ENCODE measurements at regions not wholly inside any gene's neighbourhood (a gene's known extent, or its start where the extent isn't known, plus 50 kb on each side); places are given as distances from the start of the nearest gene placed in this dataset.
"Not testable (repeated sequence)": the region's sequence is repeated elsewhere in the genome, so short reads cannot be mapped to it uniquely, and the experiment has no call there.

DNA sequence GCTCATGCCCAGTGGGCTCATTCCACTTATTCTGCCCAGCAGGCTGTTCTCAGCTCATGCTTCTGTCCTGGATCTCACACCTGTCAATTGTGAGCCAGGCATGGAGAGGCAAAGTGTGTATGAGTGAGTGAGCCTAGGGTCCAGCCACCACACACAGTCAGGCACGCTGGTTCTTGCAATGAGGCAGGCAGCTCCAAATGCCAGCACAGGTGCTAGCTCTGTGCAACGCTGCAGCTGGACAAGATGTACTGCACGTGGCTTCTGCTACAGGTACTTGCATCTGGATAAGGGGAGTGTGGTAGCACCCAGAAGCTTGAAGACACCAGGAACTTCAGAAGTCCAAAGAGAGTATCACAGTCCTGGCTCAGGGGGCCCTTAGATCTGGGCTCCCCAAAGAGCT lies 1249.4 kb upstream of the IGFBP7 start:
- Histone ChIP-seq H3K4me3 (ENCODE audit: low read length in 2 of 2) (no peak overlapping the region), H3K36me3 (ENCODE audit: control insufficient read depth in 2 of 2, insufficient read depth in 2 of 2, low read length in 2 of 2) (no peaks in the 10 kb centered on the region), H3K9me3 (ENCODE audit: control insufficient read depth in 2 of 2, low read length in 2 of 2) (peaks cover 0 to 6% of the 10 kb centered on the region in 2 donors), H3K27me3 (ENCODE audit: control insufficient read depth in 2 of 2, insufficient read depth in 2 of 2, low read length in 2 of 2) (no peaks in the 10 kb centered on the region), H3K4me1 (ENCODE audit: control insufficient read depth in 2 of 2, insufficient read depth in 2 of 2, low read length in 2 of 2) (no peaks in the 10 kb centered on the region), H3K9ac (ENCODE audit: low read depth in 1 of 2, low read length in 2 of 2) (no peak overlapping the region), H3K27ac (ENCODE audit: low read depth in 2 of 2, low read length in 2 of 2) (no peak overlapping the region)

DNA sequence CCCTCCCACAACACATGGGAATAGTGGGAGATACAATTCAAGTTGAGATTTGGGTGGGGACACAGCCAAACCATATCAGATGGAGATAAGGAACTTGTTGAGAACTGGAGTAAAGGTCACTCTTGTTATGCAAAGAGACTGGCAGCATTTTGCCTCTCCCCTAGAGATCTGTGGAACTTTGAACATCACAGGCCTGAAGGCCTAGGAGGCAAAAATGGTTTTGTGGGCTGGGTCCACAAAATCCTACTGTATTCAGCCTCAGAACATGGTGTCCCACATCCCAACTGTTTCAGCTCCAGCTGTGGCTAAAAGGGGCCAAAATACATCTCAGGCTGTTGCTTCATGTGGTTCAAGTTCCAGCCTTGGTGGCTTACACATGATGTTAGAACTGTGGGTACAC lies 1247.8 kb upstream of the IGFBP7 start:
- no peak overlapping the region for H3K4me3 ChIP-seq (ENCODE audit: low read length in 2 of 2)

GRCh38 chr4:58325070-58325469 lies 1214.9 kb upstream of the IGFBP7 start:
- H3K27me3 ChIP-seq (ENCODE audit: control insufficient read depth in 2 of 2, insufficient read depth in 2 of 2, low read length in 2 of 2) = no peaks in the 10 kb centered on the region
- H3K4me1 ChIP-seq (ENCODE audit: control insufficient read depth in 2 of 2, insufficient read depth in 2 of 2, low read length in 2 of 2) = no peaks in the 10 kb centered on the region
- H3K36me3 ChIP-seq (ENCODE audit: control insufficient read depth in 2 of 2, insufficient read depth in 2 of 2, low read length in 2 of 2) = no peaks in the 10 kb centered on the region

More for the DNA sequence above, 1247.8 kb upstream of the IGFBP7 start:
- Histone ChIP-seq H3K4me1 (ENCODE audit: control insufficient read depth in 2 of 2, insufficient read depth in 2 of 2, low read length in 2 of 2) (no peaks in the 10 kb centered on the region), H3K36me3 (ENCODE audit: control insufficient read depth in 2 of 2, insufficient read depth in 2 of 2, low read length in 2 of 2) (no peaks in the 10 kb centered on the region), H3K9me3 (ENCODE audit: control insufficient read depth in 2 of 2, low read length in 2 of 2) (peaks cover 0 to 6% of the 10 kb centered on the region in 2 donors), H3K9ac (ENCODE audit: low read depth in 1 of 2, low read length in 2 of 2) (no peak overlapping the region), H3K27me3 (ENCODE audit: control insufficient read depth in 2 of 2, insufficient read depth in 2 of 2, low read length in 2 of 2) (no peaks in the 10 kb centered on the region), H3K27ac (ENCODE audit: low read depth in 2 of 2, low read length in 2 of 2) (no peak overlapping the region)

DNA sequence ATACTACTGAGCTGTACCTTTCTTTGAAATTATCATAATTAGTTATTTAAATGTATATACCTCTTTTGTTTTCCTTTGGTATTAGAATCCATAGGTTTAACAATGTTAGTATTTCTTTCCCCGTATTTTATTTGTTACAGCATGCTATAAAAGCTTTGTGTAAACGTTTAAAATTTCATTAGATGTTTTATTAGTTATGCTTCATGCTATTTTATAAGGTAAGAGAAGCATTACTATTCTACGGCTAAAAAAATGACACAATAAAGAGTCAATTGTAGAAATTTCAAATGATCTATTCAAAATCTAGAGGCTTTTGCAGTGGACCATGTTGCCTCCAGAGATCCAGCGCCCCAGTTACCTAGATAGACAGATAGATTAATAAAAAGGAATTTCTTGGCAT lies 1203.3 kb upstream of the IGFBP7 start:
- H3K4me1 ChIP-seq (ENCODE audit: control insufficient read depth in 2 of 2, insufficient read depth in 2 of 2, low read length in 2 of 2) = no peaks in the 10 kb centered on the region
- H3K27ac ChIP-seq (ENCODE audit: low read depth in 2 of 2, low read length in 2 of 2) = no peak overlapping the region
- H3K9ac ChIP-seq (ENCODE audit: low read depth in 1 of 2, low read length in 2 of 2) = no peak overlapping the region
- no peaks in the 10 kb centered on the region for H3K36me3 ChIP-seq (ENCODE audit: control insufficient read depth in 2 of 2, insufficient read depth in 2 of 2, low read length in 2 of 2)
- no peaks in the 10 kb centered on the region for H3K27me3 ChIP-seq (ENCODE audit: control insufficient read depth in 2 of 2, insufficient read depth in 2 of 2, low read length in 2 of 2)
- no peak overlapping the region for H3K4me3 ChIP-seq (ENCODE audit: low read length in 2 of 2)
- no peaks in the 10 kb centered on the region for H3K9me3 ChIP-seq (ENCODE audit: control insufficient read depth in 2 of 2, low read length in 2 of 2)

More at GRCh38 chr4:58325070-58325469, 1214.9 kb upstream of the IGFBP7 start:
- H3K9me3 ChIP-seq (ENCODE audit: control insufficient read depth in 2 of 2, low read length in 2 of 2) = no peaks in the 10 kb centered on the region
- H3K4me3 ChIP-seq (ENCODE audit: low read length in 2 of 2) = no peak overlapping the region
- H3K27ac ChIP-seq (ENCODE audit: low read depth in 2 of 2, low read length in 2 of 2) = no peak overlapping the region
- H3K9ac ChIP-seq (ENCODE audit: low read depth in 1 of 2, low read length in 2 of 2) = no peak overlapping the region

- Histone ChIP-seq H3K27ac (ENCODE audit: low read depth in 2 of 2, low read length in 2 of 2) (no peak overlapping the region), H3K9me3 (ENCODE audit: control insufficient read depth in 2 of 2, low read length in 2 of 2) (no peaks in the 10 kb centered on the region), H3K36me3 (ENCODE audit: control insufficient read depth in 2 of 2, insufficient read depth in 2 of 2, low read length in 2 of 2) (no peaks in the 10 kb centered on the region), H3K4me3 (ENCODE audit: low read length in 2 of 2) (no peak overlapping the region), H3K9ac (ENCODE audit: low read depth in 1 of 2, low read length in 2 of 2) (no peak overlapping the region), H3K27me3 (ENCODE audit: control insufficient read depth in 2 of 2, insufficient read depth in 2 of 2, low read length in 2 of 2) (no peaks in the 10 kb centered on the region), H3K4me1 (ENCODE audit: control insufficient read depth in 2 of 2, insufficient read depth in 2 of 2, low read length in 2 of 2) (no peaks in the 10 kb centered on the region)
Measured at GRCh38 chr4:58303456-58303855, 1193.3 kb upstream of the IGFBP7 start.

- H3K9ac ChIP-seq (ENCODE audit: low read depth in 1 of 2, low read length in 2 of 2) = no peak overlapping the region
- no peaks in the 10 kb centered on the region for H3K36me3 ChIP-seq (ENCODE audit: control insufficient read depth in 2 of 2, insufficient read depth in 2 of 2, low read length in 2 of 2)
- H3K27ac ChIP-seq (ENCODE audit: low read depth in 2 of 2, low read length in 2 of 2) = no peak overlapping the region
Measured at GRCh38 chr4:58301376-58301999, 1191.3 kb upstream of the IGFBP7 start.

GRCh38 chr4:58286335-58286734 lies 1176.2 kb upstream of the IGFBP7 start:
- no peaks in the 10 kb centered on the region for H3K27me3 ChIP-seq (ENCODE audit: control insufficient read depth in 2 of 2, insufficient read depth in 2 of 2, low read length in 2 of 2)
- no peaks in the 10 kb centered on the region for H3K4me1 ChIP-seq (ENCODE audit: control insufficient read depth in 2 of 2, insufficient read depth in 2 of 2, low read length in 2 of 2)
- no peak overlapping the region for H3K27ac ChIP-seq (ENCODE audit: low read depth in 2 of 2, low read length in 2 of 2)
- no peaks in the 10 kb centered on the region for H3K36me3 ChIP-seq (ENCODE audit: control insufficient read depth in 2 of 2, insufficient read depth in 2 of 2, low read length in 2 of 2)
- no peaks in the 10 kb centered on the region for H3K9me3 ChIP-seq (ENCODE audit: control insufficient read depth in 2 of 2, low read length in 2 of 2)
- no peak overlapping the region for H3K4me3 ChIP-seq (ENCODE audit: low read length in 2 of 2)
- no peak overlapping the region for H3K9ac ChIP-seq (ENCODE audit: low read depth in 1 of 2, low read length in 2 of 2)

More at GRCh38 chr4:58301376-58301999, 1191.3 kb upstream of the IGFBP7 start:
- H3K4me1 ChIP-seq (ENCODE audit: control insufficient read depth in 2 of 2, insufficient read depth in 2 of 2, low read length in 2 of 2) = no peaks in the 10 kb centered on the region
- H3K4me3 ChIP-seq (ENCODE audit: low read length in 2 of 2) = no peak overlapping the region
- H3K27me3 ChIP-seq (ENCODE audit: control insufficient read depth in 2 of 2, insufficient read depth in 2 of 2, low read length in 2 of 2) = no peaks in the 10 kb centered on the region
- no peaks in the 10 kb centered on the region for H3K9me3 ChIP-seq (ENCODE audit: control insufficient read depth in 2 of 2, low read length in 2 of 2)

- H3K9ac ChIP-seq (ENCODE audit: low read depth in 1 of 2, low read length in 2 of 2); H3K9me3 ChIP-seq (ENCODE audit: control insufficient read depth in 2 of 2, low read length in 2 of 2); H3K27ac ChIP-seq (ENCODE audit: low read depth in 2 of 2, low read length in 2 of 2); H3K36me3 ChIP-seq (ENCODE audit: control insufficient read depth in 2 of 2, insufficient read depth in 2 of 2, low read length in 2 of 2); H3K27me3 ChIP-seq (ENCODE audit: control insufficient read depth in 2 of 2, insufficient read depth in 2 of 2, low read length in 2 of 2); H3K4me3 ChIP-seq (ENCODE audit: low read length in 2 of 2); H3K4me1 ChIP-seq (ENCODE audit: control insufficient read depth in 2 of 2, insufficient read depth in 2 of 2, low read length in 2 of 2): not testable (repeated sequence)
Measured at GRCh38 chr4:58280928-58281327, 1170.7 kb upstream of the IGFBP7 start.

GRCh38 chr4:58275856-58276255 lies 1165.7 kb upstream of the IGFBP7 start:
- H3K9me3 ChIP-seq (ENCODE audit: control insufficient read depth in 2 of 2, low read length in 2 of 2) = no peaks in the 10 kb centered on the region
- no peaks in the 10 kb centered on the region for H3K4me1 ChIP-seq (ENCODE audit: control insufficient read depth in 2 of 2, insufficient read depth in 2 of 2, low read length in 2 of 2)
- no peak overlapping the region for H3K4me3 ChIP-seq (ENCODE audit: low read length in 2 of 2)
- H3K9ac ChIP-seq (ENCODE audit: low read depth in 1 of 2, low read length in 2 of 2) = no peak overlapping the region
- no peaks in the 10 kb centered on the region for H3K27me3 ChIP-seq (ENCODE audit: control insufficient read depth in 2 of 2, insufficient read depth in 2 of 2, low read length in 2 of 2)
- no peak overlapping the region for H3K27ac ChIP-seq (ENCODE audit: low read depth in 2 of 2, low read length in 2 of 2)
- H3K36me3 ChIP-seq (ENCODE audit: control insufficient read depth in 2 of 2, insufficient read depth in 2 of 2, low read length in 2 of 2) = no peaks in the 10 kb centered on the region

GRCh38 chr4:58274553-58274952 lies 1164.4 kb upstream of the IGFBP7 start:
- Histone ChIP-seq H3K9ac (ENCODE audit: low read depth in 1 of 2, low read length in 2 of 2) (no peak overlapping the region), H3K27me3 (ENCODE audit: control insufficient read depth in 2 of 2, insufficient read depth in 2 of 2, low read length in 2 of 2) (no peaks in the 10 kb centered on the region), H3K4me1 (ENCODE audit: control insufficient read depth in 2 of 2, insufficient read depth in 2 of 2, low read length in 2 of 2) (no peaks in the 10 kb centered on the region), H3K9me3 (ENCODE audit: control insufficient read depth in 2 of 2, low read length in 2 of 2) (no peaks in the 10 kb centered on the region), H3K36me3 (ENCODE audit: control insufficient read depth in 2 of 2, insufficient read depth in 2 of 2, low read length in 2 of 2) (no peaks in the 10 kb centered on the region), H3K4me3 (ENCODE audit: low read length in 2 of 2) (no peak overlapping the region), H3K27ac (ENCODE audit: low read depth in 2 of 2, low read length in 2 of 2) (no peak overlapping the region)

- Histone ChIP-seq H3K27me3 (ENCODE audit: control insufficient read depth in 2 of 2, insufficient read depth in 2 of 2, low read length in 2 of 2) (no peaks in the 10 kb centered on the region), H3K9me3 (ENCODE audit: control insufficient read depth in 2 of 2, low read length in 2 of 2) (no peaks in the 10 kb centered on the region), H3K9ac (ENCODE audit: low read depth in 1 of 2, low read length in 2 of 2) (no peak overlapping the region), H3K36me3 (ENCODE audit: control insufficient read depth in 2 of 2, insufficient read depth in 2 of 2, low read length in 2 of 2) (no peaks in the 10 kb centered on the region), H3K4me1 (ENCODE audit: control insufficient read depth in 2 of 2, insufficient read depth in 2 of 2, low read length in 2 of 2) (no peaks in the 10 kb centered on the region), H3K4me3 (ENCODE audit: low read length in 2 of 2) (no peak overlapping the region), H3K27ac (ENCODE audit: low read depth in 2 of 2, low read length in 2 of 2) (no peak overlapping the region)
Measured at GRCh38 chr4:58272311-58272710, 1162.1 kb upstream of the IGFBP7 start.

Measured in mucosa of rectum (tissue), 2 donors.